ENCODE measurements at regions not wholly inside any gene's neighbourhood (a gene's known extent, or its start where the extent isn't known, plus 50 kb on each side); places are given as distances from the start of the nearest gene placed in this dataset.

GRCh38 chr2:120630031-120630701 is 105.5 kb upstream of the GLI2 start:
- ChIA-PET CTCF (no interaction called here), POLR2A (ENCODE audit: low non-redundant PET) (no interaction called here)
- intact Hi-C loops (cut with micrococcal nuclease; ENCODE audit: unreplicated experiment), result no loop called here
- DNase-seq (ENCODE audit: low spot score), result no peak
- Histone ChIP-seq H3K36me3 (ENCODE audit: insufficient read depth, low read length, poor library complexity, severe bottlenecking) (no peaks in the 10 kb centered on the region), H3K9me3 (ENCODE audit: low read depth, low read length, poor library complexity, severe bottlenecking) (no peaks in the 10 kb centered on the region), H3K4me1 (ENCODE audit: insufficient read depth, low read length, poor library complexity, severe bottlenecking) (no peaks in the 10 kb centered on the region), H3K27me3 (replicated peaks; ENCODE audit: insufficient read depth, low read depth, low read length, poor library complexity) (no peaks in the 10 kb centered on the region), H3K27ac (ENCODE audit: low read depth, low read length, poor library complexity, severe bottlenecking) (no peak overlapping the region), H3K4me3 (ENCODE audit: low read depth, low read length, poor library complexity, severe bottlenecking) (no peak overlapping the region)
- BruUV-seq (replicated peaks), result no TSS peak
- TF ChIP-seq EZH2 (IDR thresholded peaks at IDR 0.05; ENCODE audit: borderline replicate concordance, low read depth, low read length, poor library complexity, severe bottlenecking), result no peak
- TF ChIP-seq, protein P1, sequence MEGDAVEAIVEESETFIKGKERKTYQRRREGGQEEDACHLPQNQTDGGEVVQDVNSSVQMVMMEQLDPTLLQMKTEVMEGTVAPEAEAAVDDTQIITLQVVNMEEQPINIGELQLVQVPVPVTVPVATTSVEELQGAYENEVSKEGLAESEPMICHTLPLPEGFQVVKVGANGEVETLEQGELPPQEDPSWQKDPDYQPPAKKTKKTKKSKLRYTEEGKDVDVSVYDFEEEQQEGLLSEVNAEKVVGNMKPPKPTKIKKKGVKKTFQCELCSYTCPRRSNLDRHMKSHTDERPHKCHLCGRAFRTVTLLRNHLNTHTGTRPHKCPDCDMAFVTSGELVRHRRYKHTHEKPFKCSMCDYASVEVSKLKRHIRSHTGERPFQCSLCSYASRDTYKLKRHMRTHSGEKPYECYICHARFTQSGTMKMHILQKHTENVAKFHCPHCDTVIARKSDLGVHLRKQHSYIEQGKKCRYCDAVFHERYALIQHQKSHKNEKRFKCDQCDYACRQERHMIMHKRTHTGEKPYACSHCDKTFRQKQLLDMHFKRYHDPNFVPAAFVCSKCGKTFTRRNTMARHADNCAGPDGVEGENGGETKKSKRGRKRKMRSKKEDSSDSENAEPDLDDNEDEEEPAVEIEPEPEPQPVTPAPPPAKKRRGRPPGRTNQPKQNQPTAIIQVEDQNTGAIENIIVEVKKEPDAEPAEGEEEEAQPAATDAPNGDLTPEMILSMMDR (conservative IDR thresholded peaks at IDR 0.05; ENCODE audit: low read depth, low read length), result no peak

DNA sequence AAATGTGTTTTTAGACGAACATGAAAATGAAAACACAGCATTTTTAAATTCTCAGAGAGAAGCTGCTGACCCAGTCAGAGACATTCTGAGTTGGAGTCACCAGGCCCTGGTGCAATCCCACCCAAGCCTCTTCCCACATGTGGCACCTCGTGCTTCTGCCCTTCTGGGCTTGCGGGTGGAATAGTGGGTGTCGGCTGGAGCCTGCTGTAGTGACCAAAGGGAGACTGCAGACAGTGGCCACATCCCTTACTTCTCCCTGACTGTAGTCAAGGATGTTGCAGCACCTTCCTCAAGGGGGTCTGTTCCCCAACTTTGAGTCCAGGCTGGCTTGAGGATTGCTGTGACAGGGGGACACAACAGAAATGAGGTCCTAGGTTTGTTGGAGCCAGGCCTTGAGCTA is 104.4 kb upstream of the GLI2 start:
- BruUV-seq (replicated peaks), result no TSS peak
- H3K4me3 ChIP-seq (ENCODE audit: low read depth, low read length, poor library complexity, severe bottlenecking), result no peak overlapping the region
- H3K9me3 ChIP-seq (ENCODE audit: low read depth, low read length, poor library complexity, severe bottlenecking), result no peaks in the 10 kb centered on the region
- no peaks in the 10 kb centered on the region for H3K36me3 ChIP-seq (ENCODE audit: insufficient read depth, low read length, poor library complexity, severe bottlenecking)
- no peaks in the 10 kb centered on the region for H3K4me1 ChIP-seq (ENCODE audit: insufficient read depth, low read length, poor library complexity, severe bottlenecking)
- DNase-seq (ENCODE audit: low spot score), result no peak
- no peaks in the 10 kb centered on the region for H3K27me3 ChIP-seq (replicated peaks; ENCODE audit: insufficient read depth, low read depth, low read length, poor library complexity)
- TF ChIP-seq EZH2 (IDR thresholded peaks at IDR 0.05; ENCODE audit: borderline replicate concordance, low read depth, low read length, poor library complexity, severe bottlenecking), result no peak
- TF ChIP-seq, protein P1 (conservative IDR thresholded peaks at IDR 0.05; ENCODE audit: low read depth, low read length), result no peak
- ChIA-PET POLR2A (ENCODE audit: low non-redundant PET) (no interaction called here), CTCF (no interaction called here)
- no peak overlapping the region for H3K27ac ChIP-seq (ENCODE audit: low read depth, low read length, poor library complexity, severe bottlenecking)
- intact Hi-C loops (cut with micrococcal nuclease; ENCODE audit: unreplicated experiment), result no loop called here

DNA sequence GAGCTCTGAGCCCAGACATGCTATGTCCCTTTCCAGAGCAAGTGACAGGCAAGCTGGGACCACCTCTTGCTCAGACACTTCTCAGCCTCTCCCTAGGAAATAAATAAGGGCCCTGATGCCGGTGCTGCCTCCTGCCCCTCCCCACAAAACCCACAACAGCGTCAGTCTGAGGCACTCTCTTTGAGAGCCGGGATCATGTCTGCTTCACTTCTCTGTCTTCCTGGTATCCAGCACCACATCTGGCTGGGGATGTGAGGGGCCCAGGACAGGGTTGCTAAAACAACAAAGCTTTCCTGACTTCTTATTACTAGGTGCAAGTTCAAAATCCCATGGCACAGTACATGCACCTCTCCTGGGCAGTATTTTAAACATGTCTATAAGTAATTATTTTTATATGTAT is 103.9 kb upstream of the GLI2 start:
- no peaks in the 10 kb centered on the region for H3K4me1 ChIP-seq (ENCODE audit: insufficient read depth, low read length, poor library complexity, severe bottlenecking)
- no peaks in the 10 kb centered on the region for H3K36me3 ChIP-seq (ENCODE audit: insufficient read depth, low read length, poor library complexity, severe bottlenecking)
- intact Hi-C loops (cut with micrococcal nuclease; ENCODE audit: unreplicated experiment), result no loop called here
- ChIA-PET POLR2A (ENCODE audit: low non-redundant PET) (no interaction called here), CTCF (no interaction called here)
- H3K27ac ChIP-seq (ENCODE audit: low read depth, low read length, poor library complexity, severe bottlenecking), result no peak overlapping the region
- DNase-seq (ENCODE audit: low spot score), result no peak
- no peaks in the 10 kb centered on the region for H3K9me3 ChIP-seq (ENCODE audit: low read depth, low read length, poor library complexity, severe bottlenecking)
- TF ChIP-seq, protein P1 (conservative IDR thresholded peaks at IDR 0.05; ENCODE audit: low read depth, low read length), result no peak
- no peak for TF ChIP-seq EZH2 (IDR thresholded peaks at IDR 0.05; ENCODE audit: borderline replicate concordance, low read depth, low read length, poor library complexity, severe bottlenecking)
- no TSS peak for BruUV-seq (replicated peaks)
- H3K4me3 ChIP-seq (ENCODE audit: low read depth, low read length, poor library complexity, severe bottlenecking), result no peak overlapping the region
- no peaks in the 10 kb centered on the region for H3K27me3 ChIP-seq (replicated peaks; ENCODE audit: insufficient read depth, low read depth, low read length, poor library complexity)
